Neural progenitor cell (in vitro differentiated cells): ENCODE measurements at regions not wholly inside any gene's neighbourhood (a gene's known extent, or its start where the extent isn't known, plus 50 kb on each side); places are given as distances from the start of the nearest gene placed in this dataset.

Experiments used
- CTCF ChIP-seq: fragments of 200-600 bp; sonication (generic); IDR thresholded peaks from 2 replicates; pipeline ENCODE4 v1.5.1; 2017; ENCODE audit warnings: antibody characterized with exemption, mild to moderate bottlenecking
- EZH2 ChIP-seq: fragments of 200-600 bp; sonication (generic); IDR thresholded peaks from 2 replicates; pipeline ENCODE4 v1.6.1; 2017; ENCODE audit warnings: antibody characterized with exemption, mild to moderate bottlenecking, moderate library complexity

GRCh38 chr14:101111620-101112290 is 208.2 kb upstream of the RTL1 start:
- no peak for TF ChIP-seq CTCF
- no peak for TF ChIP-seq EZH2
